DND-41 (cell line): ENCODE measurements at regions not wholly inside any gene's neighbourhood (a gene's known extent, or its start where the extent isn't known, plus 50 kb on each side); places are given as distances from the start of the nearest gene placed in this dataset.

ENCODE experiments used
- EZH2 ChIP-seq: IDR thresholded peaks from 3 replicates; pipeline ENCODE4 v1.6.1; 2012; ENCODE audit warnings: borderline replicate concordance, low read depth, mild to moderate bottlenecking, moderate library complexity, low read length, inconsistent platforms; ENCODE audit not compliant: severe bottlenecking
- TF ChIP-seq, protein P1 (sequence below): IDR thresholded peaks from 2 replicates; pipeline ENCODE4 v1.5.1; 2012; ENCODE audit warnings: borderline replicate concordance, low read length, moderate library complexity, mild to moderate bottlenecking; ENCODE audit not compliant: poor library complexity, severe bottlenecking; ENCODE audit errors: extremely low read depth

DNA sequence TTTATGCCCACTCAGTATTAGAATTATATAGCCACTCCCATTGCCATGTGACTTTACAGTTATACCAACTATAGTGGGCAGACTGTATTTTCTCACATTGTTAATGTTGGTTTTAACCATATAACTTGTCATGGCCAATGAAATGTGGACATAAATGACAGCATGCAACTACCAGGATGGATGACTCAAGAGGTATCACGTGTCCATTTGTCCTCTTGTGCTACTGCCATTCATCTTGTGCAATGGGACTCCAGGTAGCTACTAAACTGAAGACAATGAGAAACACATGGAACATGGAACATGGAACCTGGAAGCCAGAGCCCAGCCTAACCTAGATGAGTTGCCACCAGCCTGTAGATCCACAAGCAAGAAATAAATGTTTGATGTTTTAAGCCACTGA lies 242.7 kb upstream of the IPO5 start:
- TF ChIP-seq, protein P1, sequence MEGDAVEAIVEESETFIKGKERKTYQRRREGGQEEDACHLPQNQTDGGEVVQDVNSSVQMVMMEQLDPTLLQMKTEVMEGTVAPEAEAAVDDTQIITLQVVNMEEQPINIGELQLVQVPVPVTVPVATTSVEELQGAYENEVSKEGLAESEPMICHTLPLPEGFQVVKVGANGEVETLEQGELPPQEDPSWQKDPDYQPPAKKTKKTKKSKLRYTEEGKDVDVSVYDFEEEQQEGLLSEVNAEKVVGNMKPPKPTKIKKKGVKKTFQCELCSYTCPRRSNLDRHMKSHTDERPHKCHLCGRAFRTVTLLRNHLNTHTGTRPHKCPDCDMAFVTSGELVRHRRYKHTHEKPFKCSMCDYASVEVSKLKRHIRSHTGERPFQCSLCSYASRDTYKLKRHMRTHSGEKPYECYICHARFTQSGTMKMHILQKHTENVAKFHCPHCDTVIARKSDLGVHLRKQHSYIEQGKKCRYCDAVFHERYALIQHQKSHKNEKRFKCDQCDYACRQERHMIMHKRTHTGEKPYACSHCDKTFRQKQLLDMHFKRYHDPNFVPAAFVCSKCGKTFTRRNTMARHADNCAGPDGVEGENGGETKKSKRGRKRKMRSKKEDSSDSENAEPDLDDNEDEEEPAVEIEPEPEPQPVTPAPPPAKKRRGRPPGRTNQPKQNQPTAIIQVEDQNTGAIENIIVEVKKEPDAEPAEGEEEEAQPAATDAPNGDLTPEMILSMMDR, result no peak
- no peak for TF ChIP-seq EZH2
